ENCODE measurements at regions not wholly inside any gene's neighbourhood (a gene's known extent, or its start where the extent isn't known, plus 50 kb on each side); places are given as distances from the start of the nearest gene placed in this dataset.
"Not testable (repeated sequence)": the region's sequence is repeated elsewhere in the genome, so short reads cannot be mapped to it uniquely, and the experiment has no call there.

DNA sequence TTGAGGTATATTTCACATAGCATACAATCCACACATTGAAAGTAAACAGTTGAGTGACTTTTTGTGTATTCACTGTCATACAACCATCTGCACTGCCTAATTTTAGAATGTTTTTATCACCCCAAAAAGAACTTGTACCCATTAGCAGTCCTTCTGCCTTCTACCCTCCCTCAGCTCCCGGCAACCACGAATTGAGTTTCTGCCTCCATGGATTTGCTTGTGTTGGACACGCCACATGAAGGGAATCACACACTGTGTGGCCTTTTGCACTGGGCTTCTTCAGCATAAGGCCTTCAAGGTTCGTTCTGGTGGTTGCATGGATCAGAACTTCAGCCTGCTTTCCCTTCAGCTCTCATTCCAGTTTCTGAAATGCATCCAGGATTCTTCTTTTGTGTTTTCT, 82.5 kb downstream of the CRYBB2 start:
- not testable (repeated sequence) for H3K27me3 ChIP-seq (ENCODE audit: control insufficient read depth in 1 of 2, insufficient read depth in 1 of 2, low read length in 2 of 2); H3K27ac ChIP-seq (ENCODE audit: low read length, poor library complexity, severe bottlenecking); H2BK120ac ChIP-seq (ENCODE audit: low read depth, low read length); H3K9ac ChIP-seq (ENCODE audit: low read length); H3K36me3 ChIP-seq (ENCODE audit: control insufficient read depth in 1 of 2, insufficient read depth in 2 of 2, low read depth in 1 of 2, low read length in 2 of 2); DNase-seq; H3K14ac ChIP-seq (ENCODE audit: low read length in 2 of 2); H3K9me3 ChIP-seq (ENCODE audit: control insufficient read depth, low read length); H3K4me3 ChIP-seq (ENCODE audit: insufficient read depth in 1 of 2, low read depth in 1 of 2, low read length in 2 of 2); H4K8ac ChIP-seq (ENCODE audit: low read length); H3K23ac ChIP-seq (ENCODE audit: low read length in 2 of 2); H3K4me1 ChIP-seq (ENCODE audit: control insufficient read depth, insufficient read depth, low read depth, low read length); H2AK5ac ChIP-seq (ENCODE audit: low read length, severe bottlenecking); H3K4ac ChIP-seq (ENCODE audit: low read depth in 1 of 2, low read length in 2 of 2); H2BK5ac ChIP-seq (ENCODE audit: low read depth, low read length, poor library complexity, severe bottlenecking); H3K79me1 ChIP-seq (replicated peaks; ENCODE audit: low read length, poor library complexity, severe bottlenecking); H2BK15ac ChIP-seq (ENCODE audit: low read depth, poor library complexity, severe bottlenecking); H4K91ac ChIP-seq (ENCODE audit: low read length); H2AFZ ChIP-seq (ENCODE audit: low read depth, low read length); H3K18ac ChIP-seq (ENCODE audit: low read depth in 1 of 2, low read length in 2 of 2); H3K4me2 ChIP-seq (ENCODE audit: low read length, poor library complexity, severe bottlenecking); H2BK12ac ChIP-seq (ENCODE audit: low read length in 2 of 2)
- 83% methylated on average over 1 of the region's 4 CpGs for WGBS

DNA sequence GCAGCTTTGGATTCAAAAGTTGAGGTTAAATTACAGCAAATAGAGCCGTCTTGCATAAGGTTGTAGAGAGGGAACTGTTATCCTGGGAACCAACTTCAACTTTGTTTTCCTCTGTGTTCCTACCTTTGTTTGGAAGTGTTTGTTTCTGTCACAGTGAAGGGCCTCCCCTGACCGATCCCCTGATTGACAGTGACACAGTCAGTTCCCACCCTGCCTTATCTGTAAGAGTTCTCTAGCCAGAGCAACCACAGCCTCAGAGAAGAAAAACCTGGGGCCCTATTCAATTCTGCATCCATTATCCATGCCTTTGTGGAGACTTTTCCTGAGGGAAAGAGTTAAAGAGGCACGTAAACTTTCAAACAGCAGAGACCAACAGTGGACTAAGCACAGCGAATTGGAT, 90.1 kb downstream of the CRYBB2 start:
- not testable (repeated sequence) for H4K8ac ChIP-seq (ENCODE audit: low read length); H3K23ac ChIP-seq (ENCODE audit: low read length in 2 of 2); H3K27me3 ChIP-seq (ENCODE audit: control insufficient read depth in 1 of 2, insufficient read depth in 1 of 2, low read length in 2 of 2); DNase-seq; H2BK12ac ChIP-seq (ENCODE audit: low read length in 2 of 2); H2AK5ac ChIP-seq (ENCODE audit: low read length, severe bottlenecking); H2BK5ac ChIP-seq (ENCODE audit: low read depth, low read length, poor library complexity, severe bottlenecking); H3K27ac ChIP-seq (ENCODE audit: low read length, poor library complexity, severe bottlenecking); H3K4me3 ChIP-seq (ENCODE audit: insufficient read depth in 1 of 2, low read depth in 1 of 2, low read length in 2 of 2); H3K36me3 ChIP-seq (ENCODE audit: control insufficient read depth in 1 of 2, insufficient read depth in 2 of 2, low read depth in 1 of 2, low read length in 2 of 2); H3K4ac ChIP-seq (ENCODE audit: low read depth in 1 of 2, low read length in 2 of 2); H4K91ac ChIP-seq (ENCODE audit: low read length); H2BK15ac ChIP-seq (ENCODE audit: low read depth, poor library complexity, severe bottlenecking); H3K14ac ChIP-seq (ENCODE audit: low read length in 2 of 2); H3K18ac ChIP-seq (ENCODE audit: low read depth in 1 of 2, low read length in 2 of 2); H2AFZ ChIP-seq (ENCODE audit: low read depth, low read length); H3K9ac ChIP-seq (ENCODE audit: low read length); H2BK120ac ChIP-seq (ENCODE audit: low read depth, low read length); H3K4me1 ChIP-seq (ENCODE audit: control insufficient read depth, insufficient read depth, low read depth, low read length); H3K4me2 ChIP-seq (ENCODE audit: low read length, poor library complexity, severe bottlenecking); H3K9me3 ChIP-seq (ENCODE audit: control insufficient read depth, low read length); H3K79me1 ChIP-seq (replicated peaks; ENCODE audit: low read length, poor library complexity, severe bottlenecking)
- no CpG with 5 or more reads among the region's 4 CpGs for WGBS

DNA sequence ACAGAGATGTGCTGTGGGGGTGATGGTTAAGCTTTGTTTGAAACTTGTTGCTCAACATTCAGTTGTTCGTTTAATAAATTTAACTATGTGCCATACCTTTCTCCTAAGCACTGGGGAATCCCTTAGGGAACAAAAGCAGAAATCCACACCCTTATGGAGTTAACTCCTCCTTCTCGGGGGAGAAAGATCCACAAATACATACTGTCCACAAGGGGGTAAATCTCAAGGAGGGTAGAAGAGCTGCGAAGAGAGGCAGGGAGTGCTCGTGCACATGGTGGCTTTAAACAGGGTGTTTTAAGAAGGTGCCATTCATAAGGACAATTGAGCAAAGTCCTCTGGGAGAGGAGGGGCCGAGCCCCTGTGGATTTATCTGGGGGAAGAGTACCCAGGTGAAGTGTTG, 92.5 kb downstream of the CRYBB2 start:
- WGBS = no CpG with 5 or more reads among the region's 5 CpGs
- not testable (repeated sequence) for H2BK5ac ChIP-seq (ENCODE audit: low read depth, low read length, poor library complexity, severe bottlenecking)

DNA sequence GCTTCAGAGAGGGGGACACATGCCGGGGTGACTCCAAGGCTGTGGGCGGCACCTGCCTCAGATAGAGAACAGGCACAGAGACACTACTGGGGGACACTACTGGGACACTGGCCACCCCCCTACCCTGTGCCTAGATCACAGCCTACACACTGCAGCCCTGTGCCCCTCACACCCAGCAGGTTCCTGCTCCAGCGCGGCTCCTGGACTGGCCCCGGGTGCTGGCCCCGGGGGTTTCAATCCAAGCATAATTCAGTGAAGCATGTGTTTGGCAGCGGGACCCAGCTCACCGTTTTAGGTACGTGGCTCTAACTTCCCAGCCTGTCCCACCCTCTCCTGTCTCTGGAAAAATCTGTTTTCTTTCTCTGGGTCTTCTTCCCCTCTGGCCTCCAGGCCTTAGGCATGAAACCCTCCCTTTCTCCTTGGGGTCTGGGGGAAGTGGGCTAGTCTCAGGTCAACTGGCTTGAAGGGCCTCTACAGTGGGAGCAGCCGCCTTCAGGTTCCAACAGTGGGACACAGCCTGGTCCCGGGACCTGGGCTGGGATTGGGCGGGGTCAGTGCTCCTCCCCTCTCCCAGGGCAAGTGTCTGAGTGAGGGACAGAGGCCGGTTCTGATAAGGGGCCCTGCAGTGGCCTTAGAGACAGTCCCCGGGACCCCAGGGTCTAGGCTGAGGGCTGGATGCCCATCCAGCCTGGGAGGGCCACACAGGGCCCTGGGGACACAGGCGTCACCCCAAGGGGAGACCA, 98.8 kb downstream of the CRYBB2 start:
- Histone ChIP-seq H3K27me3 (ENCODE audit: control insufficient read depth in 1 of 2, insufficient read depth in 1 of 2, low read length in 2 of 2) (peaks cover 6 to 8% of the 10 kb centered on the region in 2 experiments), H3K9ac (ENCODE audit: low read length) (no peak overlapping the region), H3K14ac (ENCODE audit: low read length in 2 of 2) (no peak overlapping the region), H2AFZ (ENCODE audit: low read depth, low read length) (no peak overlapping the region), H3K4me1 (ENCODE audit: control insufficient read depth, insufficient read depth, low read depth, low read length) (no peaks in the 10 kb centered on the region), H3K4ac (ENCODE audit: low read depth in 1 of 2, low read length in 2 of 2) (no peak overlapping the region), H3K18ac (ENCODE audit: low read depth in 1 of 2, low read length in 2 of 2) (no peak overlapping the region), H4K8ac (ENCODE audit: low read length) (no peak overlapping the region), H3K36me3 (ENCODE audit: control insufficient read depth in 1 of 2, insufficient read depth in 2 of 2, low read depth in 1 of 2, low read length in 2 of 2) (no peaks in the 10 kb centered on the region), H3K27ac (ENCODE audit: low read length, poor library complexity, severe bottlenecking) (no peak overlapping the region), H3K4me3 (ENCODE audit: insufficient read depth in 1 of 2, low read depth in 1 of 2, low read length in 2 of 2) (no peak overlapping the region), H3K79me1 (replicated peaks; ENCODE audit: low read length, poor library complexity, severe bottlenecking) (no peaks in the 10 kb centered on the region), H2BK12ac (ENCODE audit: low read length in 2 of 2) (no peak overlapping the region), H2BK120ac (ENCODE audit: low read depth, low read length) (no peak overlapping the region), H2BK5ac (ENCODE audit: low read depth, low read length, poor library complexity, severe bottlenecking) (no peak overlapping the region), H4K91ac (ENCODE audit: low read length) (no peak overlapping the region), H3K9me3 (ENCODE audit: control insufficient read depth, low read length) (no peaks in the 10 kb centered on the region), H2AK5ac (ENCODE audit: low read length, severe bottlenecking) (no peak overlapping the region), H3K4me2 (ENCODE audit: low read length, poor library complexity, severe bottlenecking) (no peak overlapping the region), H2BK15ac (ENCODE audit: low read depth, poor library complexity, severe bottlenecking) (no peak overlapping the region), H3K23ac (ENCODE audit: low read length in 2 of 2) (no peak overlapping the region)
- WGBS = 73% methylated on average over 13 of the region's 15 CpGs
- no peak for DNase-seq

More for the DNA sequence above, 92.5 kb downstream of the CRYBB2 start:
- H3K4me3 ChIP-seq (ENCODE audit: insufficient read depth in 1 of 2, low read depth in 1 of 2, low read length in 2 of 2); H3K27ac ChIP-seq (ENCODE audit: low read length, poor library complexity, severe bottlenecking); DNase-seq; H3K9me3 ChIP-seq (ENCODE audit: control insufficient read depth, low read length); H3K14ac ChIP-seq (ENCODE audit: low read length in 2 of 2); H4K8ac ChIP-seq (ENCODE audit: low read length); H3K9ac ChIP-seq (ENCODE audit: low read length); H4K91ac ChIP-seq (ENCODE audit: low read length); H3K79me1 ChIP-seq (replicated peaks; ENCODE audit: low read length, poor library complexity, severe bottlenecking); H3K18ac ChIP-seq (ENCODE audit: low read depth in 1 of 2, low read length in 2 of 2); H2BK15ac ChIP-seq (ENCODE audit: low read depth, poor library complexity, severe bottlenecking); H3K4me1 ChIP-seq (ENCODE audit: control insufficient read depth, insufficient read depth, low read depth, low read length); H2BK120ac ChIP-seq (ENCODE audit: low read depth, low read length); H3K27me3 ChIP-seq (ENCODE audit: control insufficient read depth in 1 of 2, insufficient read depth in 1 of 2, low read length in 2 of 2); H3K4me2 ChIP-seq (ENCODE audit: low read length, poor library complexity, severe bottlenecking); H3K23ac ChIP-seq (ENCODE audit: low read length in 2 of 2); H3K4ac ChIP-seq (ENCODE audit: low read depth in 1 of 2, low read length in 2 of 2); H3K36me3 ChIP-seq (ENCODE audit: control insufficient read depth in 1 of 2, insufficient read depth in 2 of 2, low read depth in 1 of 2, low read length in 2 of 2); H2AFZ ChIP-seq (ENCODE audit: low read depth, low read length); H2AK5ac ChIP-seq (ENCODE audit: low read length, severe bottlenecking); H2BK12ac ChIP-seq (ENCODE audit: low read length in 2 of 2): not testable (repeated sequence)
